ENCODE measurements at regions not wholly inside any gene's neighbourhood (a gene's known extent, or its start where the extent isn't known, plus 50 kb on each side); places are given as distances from the start of the nearest gene placed in this dataset.

- Histone ChIP-seq H3K27me3 (ENCODE audit: control insufficient read depth in 1 of 2, insufficient read depth in 2 of 2, low read length in 2 of 2) (no peaks in the 10 kb centered on the region), H3K36me3 (ENCODE audit: control insufficient read depth in 2 of 2, insufficient read depth in 2 of 2, low read length in 1 of 2) (no peaks in the 10 kb centered on the region), H3K9me3 (ENCODE audit: control insufficient read depth in 2 of 2, insufficient read depth in 1 of 2, low read depth in 1 of 2, low read length in 1 of 2) (no peaks in the 10 kb centered on the region), H3K4me1 (ENCODE audit: control insufficient read depth in 2 of 2, insufficient read depth in 2 of 2, low read length in 1 of 2) (no peaks in the 10 kb centered on the region), H3K27ac (ENCODE audit: low read depth in 2 of 2, low read length in 1 of 2) (no peak overlapping the region), H3K4me3 (ENCODE audit: low read depth in 1 of 2, low read length in 2 of 2) (no peak overlapping the region)
- WGBS, 2 donors, result 73% methylated on average over 5 of the region's 5 CpGs
Measured at GRCh38 chr18:38250971-38251370, 685.4 kb upstream of the CELF4 start.

GRCh38 chr18:38244480-38244879 lies 678.9 kb upstream of the CELF4 start:
- H3K4me1 ChIP-seq (ENCODE audit: control insufficient read depth in 2 of 2, insufficient read depth in 2 of 2, low read length in 1 of 2), result no peaks in the 10 kb centered on the region
- no peak overlapping the region for H3K4me3 ChIP-seq (ENCODE audit: low read depth in 1 of 2, low read length in 2 of 2)
- no peaks in the 10 kb centered on the region for H3K27me3 ChIP-seq (ENCODE audit: control insufficient read depth in 1 of 2, insufficient read depth in 2 of 2, low read length in 2 of 2)
- H3K9me3 ChIP-seq (ENCODE audit: control insufficient read depth in 2 of 2, insufficient read depth in 1 of 2, low read depth in 1 of 2, low read length in 1 of 2), result no peaks in the 10 kb centered on the region
- WGBS, 2 donors, result 73 to 74% methylated on average over 3 of the region's 3 CpGs
- H3K27ac ChIP-seq (ENCODE audit: low read depth in 2 of 2, low read length in 1 of 2), result no peak overlapping the region
- H3K36me3 ChIP-seq (ENCODE audit: control insufficient read depth in 2 of 2, insufficient read depth in 2 of 2, low read length in 1 of 2), result no peaks in the 10 kb centered on the region

- H3K27me3 ChIP-seq (ENCODE audit: control insufficient read depth in 1 of 2, insufficient read depth in 2 of 2, low read length in 2 of 2), result no peaks in the 10 kb centered on the region
- H3K36me3 ChIP-seq (ENCODE audit: control insufficient read depth in 2 of 2, insufficient read depth in 2 of 2, low read length in 1 of 2), result no peaks in the 10 kb centered on the region
- H3K9me3 ChIP-seq (ENCODE audit: control insufficient read depth in 2 of 2, insufficient read depth in 1 of 2, low read depth in 1 of 2, low read length in 1 of 2), result no peaks in the 10 kb centered on the region
- WGBS, 2 donors, result 84 to 86% methylated on average over 2 of the region's 2 CpGs
- H3K27ac ChIP-seq (ENCODE audit: low read depth in 2 of 2, low read length in 1 of 2), result no peak overlapping the region
- no peaks in the 10 kb centered on the region for H3K4me1 ChIP-seq (ENCODE audit: control insufficient read depth in 2 of 2, insufficient read depth in 2 of 2, low read length in 1 of 2)
- H3K4me3 ChIP-seq (ENCODE audit: low read depth in 1 of 2, low read length in 2 of 2), result no peak overlapping the region
Measured at GRCh38 chr18:38243291-38243690, 677.7 kb upstream of the CELF4 start.

- 59 to 69% methylated on average over 2 of the region's 2 CpGs for WGBS, 2 donors
- Histone ChIP-seq H3K27ac (ENCODE audit: low read depth in 2 of 2, low read length in 1 of 2) (no peak overlapping the region), H3K27me3 (ENCODE audit: control insufficient read depth in 1 of 2, insufficient read depth in 2 of 2, low read length in 2 of 2) (no peaks in the 10 kb centered on the region), H3K36me3 (ENCODE audit: control insufficient read depth in 2 of 2, insufficient read depth in 2 of 2, low read length in 1 of 2) (no peaks in the 10 kb centered on the region), H3K4me1 (ENCODE audit: control insufficient read depth in 2 of 2, insufficient read depth in 2 of 2, low read length in 1 of 2) (no peaks in the 10 kb centered on the region), H3K9me3 (ENCODE audit: control insufficient read depth in 2 of 2, insufficient read depth in 1 of 2, low read depth in 1 of 2, low read length in 1 of 2) (no peaks in the 10 kb centered on the region), H3K4me3 (ENCODE audit: low read depth in 1 of 2, low read length in 2 of 2) (no peak overlapping the region)
Measured at GRCh38 chr18:38241736-38242135, 676.1 kb upstream of the CELF4 start.

GRCh38 chr18:38241216-38241615 lies 675.6 kb upstream of the CELF4 start:
- 92 to 93% methylated on average over 6 of the region's 6 CpGs for WGBS, 2 donors
- Histone ChIP-seq H3K4me1 (ENCODE audit: control insufficient read depth in 2 of 2, insufficient read depth in 2 of 2, low read length in 1 of 2) (no peaks in the 10 kb centered on the region), H3K36me3 (ENCODE audit: control insufficient read depth in 2 of 2, insufficient read depth in 2 of 2, low read length in 1 of 2) (no peaks in the 10 kb centered on the region), H3K27ac (ENCODE audit: low read depth in 2 of 2, low read length in 1 of 2) (no peak overlapping the region), H3K4me3 (ENCODE audit: low read depth in 1 of 2, low read length in 2 of 2) (no peak overlapping the region), H3K27me3 (ENCODE audit: control insufficient read depth in 1 of 2, insufficient read depth in 2 of 2, low read length in 2 of 2) (no peaks in the 10 kb centered on the region), H3K9me3 (ENCODE audit: control insufficient read depth in 2 of 2, insufficient read depth in 1 of 2, low read depth in 1 of 2, low read length in 1 of 2) (no peaks in the 10 kb centered on the region)

- Histone ChIP-seq H3K4me1 (ENCODE audit: control insufficient read depth in 2 of 2, insufficient read depth in 2 of 2, low read length in 1 of 2) (no peaks in the 10 kb centered on the region), H3K36me3 (ENCODE audit: control insufficient read depth in 2 of 2, insufficient read depth in 2 of 2, low read length in 1 of 2) (no peaks in the 10 kb centered on the region), H3K27ac (ENCODE audit: low read depth in 2 of 2, low read length in 1 of 2) (no peak overlapping the region), H3K4me3 (ENCODE audit: low read depth in 1 of 2, low read length in 2 of 2) (no peak overlapping the region), H3K9me3 (ENCODE audit: control insufficient read depth in 2 of 2, insufficient read depth in 1 of 2, low read depth in 1 of 2, low read length in 1 of 2) (no peaks in the 10 kb centered on the region), H3K27me3 (ENCODE audit: control insufficient read depth in 1 of 2, insufficient read depth in 2 of 2, low read length in 2 of 2) (no peaks in the 10 kb centered on the region)
- WGBS, 2 donors, result 26 to 34% methylated on average over 5 of the region's 5 CpGs
Measured at GRCh38 chr18:38239606-38240005, 674.0 kb upstream of the CELF4 start.

- no peaks in the 10 kb centered on the region for H3K9me3 ChIP-seq (ENCODE audit: control insufficient read depth in 2 of 2, insufficient read depth in 1 of 2, low read depth in 1 of 2, low read length in 1 of 2)
- H3K27me3 ChIP-seq (ENCODE audit: control insufficient read depth in 1 of 2, insufficient read depth in 2 of 2, low read length in 2 of 2), result no peaks in the 10 kb centered on the region
- H3K4me3 ChIP-seq (ENCODE audit: low read depth in 1 of 2, low read length in 2 of 2), result no peak overlapping the region
- WGBS, 2 donors, result 81 to 82% methylated on average over 1 of the region's 1 CpG
- H3K36me3 ChIP-seq (ENCODE audit: control insufficient read depth in 2 of 2, insufficient read depth in 2 of 2, low read length in 1 of 2), result no peaks in the 10 kb centered on the region
- no peak overlapping the region for H3K27ac ChIP-seq (ENCODE audit: low read depth in 2 of 2, low read length in 1 of 2)
- H3K4me1 ChIP-seq (ENCODE audit: control insufficient read depth in 2 of 2, insufficient read depth in 2 of 2, low read length in 1 of 2), result no peaks in the 10 kb centered on the region
Measured at GRCh38 chr18:38237796-38238195, 672.2 kb upstream of the CELF4 start.

GRCh38 chr18:38221476-38222100 lies 656.0 kb upstream of the CELF4 start:
- WGBS, 2 donors, result 72 to 81% methylated on average over 7 of the region's 7 CpGs
- Histone ChIP-seq H3K4me1 (ENCODE audit: control insufficient read depth in 2 of 2, insufficient read depth in 2 of 2, low read length in 1 of 2) (no peaks in the 10 kb centered on the region), H3K4me3 (ENCODE audit: low read depth in 1 of 2, low read length in 2 of 2) (no peak overlapping the region), H3K9me3 (ENCODE audit: control insufficient read depth in 2 of 2, insufficient read depth in 1 of 2, low read depth in 1 of 2, low read length in 1 of 2) (no peaks in the 10 kb centered on the region), H3K27me3 (ENCODE audit: control insufficient read depth in 1 of 2, insufficient read depth in 2 of 2, low read length in 2 of 2) (no peaks in the 10 kb centered on the region), H3K36me3 (ENCODE audit: control insufficient read depth in 2 of 2, insufficient read depth in 2 of 2, low read length in 1 of 2) (no peaks in the 10 kb centered on the region), H3K27ac (ENCODE audit: low read depth in 2 of 2, low read length in 1 of 2) (no peak overlapping the region)

- Histone ChIP-seq H3K4me1 (ENCODE audit: control insufficient read depth in 2 of 2, insufficient read depth in 2 of 2, low read length in 1 of 2) (no peaks in the 10 kb centered on the region), H3K27ac (ENCODE audit: low read depth in 2 of 2, low read length in 1 of 2) (no peak overlapping the region), H3K4me3 (ENCODE audit: low read depth in 1 of 2, low read length in 2 of 2) (no peak overlapping the region), H3K27me3 (ENCODE audit: control insufficient read depth in 1 of 2, insufficient read depth in 2 of 2, low read length in 2 of 2) (no peaks in the 10 kb centered on the region), H3K36me3 (ENCODE audit: control insufficient read depth in 2 of 2, insufficient read depth in 2 of 2, low read length in 1 of 2) (no peaks in the 10 kb centered on the region), H3K9me3 (ENCODE audit: control insufficient read depth in 2 of 2, insufficient read depth in 1 of 2, low read depth in 1 of 2, low read length in 1 of 2) (no peaks in the 10 kb centered on the region)
- 32 to 51% methylated on average over 1 of the region's 1 CpG for WGBS, 2 donors
Measured at GRCh38 chr18:38198956-38199355, 633.4 kb upstream of the CELF4 start.

- Histone ChIP-seq H3K4me1 (ENCODE audit: control insufficient read depth in 2 of 2, insufficient read depth in 2 of 2, low read length in 1 of 2) (no peaks in the 10 kb centered on the region), H3K27ac (ENCODE audit: low read depth in 2 of 2, low read length in 1 of 2) (no peak overlapping the region), H3K4me3 (ENCODE audit: low read depth in 1 of 2, low read length in 2 of 2) (no peak overlapping the region), H3K27me3 (ENCODE audit: control insufficient read depth in 1 of 2, insufficient read depth in 2 of 2, low read length in 2 of 2) (no peaks in the 10 kb centered on the region), H3K36me3 (ENCODE audit: control insufficient read depth in 2 of 2, insufficient read depth in 2 of 2, low read length in 1 of 2) (no peaks in the 10 kb centered on the region), H3K9me3 (ENCODE audit: control insufficient read depth in 2 of 2, insufficient read depth in 1 of 2, low read depth in 1 of 2, low read length in 1 of 2) (no peaks in the 10 kb centered on the region)
- WGBS, 2 donors, result 48 to 63% methylated on average over 1 of the region's 1 CpG
Measured at GRCh38 chr18:38198526-38198925, 632.9 kb upstream of the CELF4 start.

Data from esophagus (tissue), 2 donors.